H1 (cell line): ENCODE measurements at regions not wholly inside any gene's neighbourhood (a gene's known extent, or its start where the extent isn't known, plus 50 kb on each side); places are given as distances from the start of the nearest gene placed in this dataset.

ENCODE experiments used
- HDAC2 ChIP-seq, 2 experiments: fragments of 300-600 bp in 1 of 2; sonication (generic) in 1 of 2; IDR thresholded peaks; 2 replicates each; pipeline ENCODE4 v1.6.1; 2011 to 2012; ENCODE audit warnings: low read depth in 2 of 2, low read length in 2 of 2, mild to moderate bottlenecking in 2 of 2, moderate library complexity in 2 of 2, borderline replicate concordance in 1 of 2, inconsistent platforms in 1 of 2

- no peak for TF ChIP-seq HDAC2 (IDR thresholded peaks at IDR 0.05; ENCODE audit: borderline replicate concordance in 1 of 2, low read depth in 2 of 2, low read length in 2 of 2)
Observed at GRCh38 chr7:152556013-152556755, 119.8 kb downstream of the XRCC2 start (continued).
